Endothelial cell of umbilical vein (primary cell): ENCODE measurements at regions not wholly inside any gene's neighbourhood (a gene's known extent, or its start where the extent isn't known, plus 50 kb on each side); places are given as distances from the start of the nearest gene placed in this dataset.

Experiments used
- BruUV-seq: library from RNA; stranded (reverse); fragments of 400-500 nt; replicated peaks from 2 replicates; lab custom pipeline; 2021; lab: Mats Ljungman, UMichigan
- CTCF ChIA-PET: fragments of 300-600, 350-600 bp; sonication (Branson Sonifier 250); formaldehyde crosslinking; loops from one replicate; lab custom pipeline; 2021; ENCODE audit warnings: antibody characterized with exemption, inconsistent platforms; lab: Charles Lee
- POLR2A ChIA-PET: fragments of 300-600, 350-600 bp; sonication (Branson Sonifier 250); formaldehyde crosslinking; loops from one replicate; lab custom pipeline; 2021; ENCODE audit warnings: antibody characterized with exemption, inconsistent platforms; lab: Charles Lee
- DNase-seq: peaks from one replicate; pipeline ENCODE4 v3.0.0-alpha.2; 2011; ENCODE audit warnings: low read depth, low spot score
- FAIRE-seq: peaks from 2 replicates; lab custom pipeline; 2011; peaks lifted over from hg19 to GRCh38; lab: Jason Lieb, UNC
- H2AFZ ChIP-seq: 2 replicates; pipeline ENCODE4 v1.6.0; 2012; ENCODE audit warnings: low read depth, low read length, control low read depth, inconsistent platforms
- H3K27ac ChIP-seq: 2 replicates; pipeline ENCODE4 v1.5.1; 2011; ENCODE audit warnings: low read depth, mild to moderate bottlenecking, control low read depth, low read length, moderate library complexity; ENCODE audit not compliant: insufficient read depth
- H3K27me3 ChIP-seq, 2 experiments: 2 replicates each; pipeline versions ENCODE4 v1.6.0 to v1.6.1; 2011; ENCODE audit warnings: low read length in 2 of 2, mixed read lengths in 1 of 2; ENCODE audit not compliant: control insufficient read depth in 2 of 2, insufficient read depth in 2 of 2
- H3K36me3 ChIP-seq, 2 experiments: 2 replicates in 1 of 2; 3 replicates in 1 of 2; pipeline ENCODE4 v1.5.1; 2011; ENCODE audit warnings: low read length in 2 of 2, mild to moderate bottlenecking in 1 of 2, moderate library complexity in 1 of 2; ENCODE audit not compliant: control insufficient read depth in 2 of 2, insufficient read depth in 2 of 2; ENCODE audit errors: extremely low read depth in 1 of 2
- H3K4me1 ChIP-seq: 3 replicates; pipeline ENCODE4 v1.5.1; 2011; ENCODE audit warnings: mild to moderate bottlenecking, low read length; ENCODE audit not compliant: control insufficient read depth, insufficient read depth; ENCODE audit errors: extremely low read depth
- H3K4me2 ChIP-seq: 2 replicates; pipeline ENCODE4 v1.6.1; 2011; ENCODE audit warnings: low read length, control low read depth, mixed read lengths; ENCODE audit not compliant: insufficient read depth
- H3K4me3 ChIP-seq, 3 experiments: fragments of 200-600 bp in 1 of 3; sonication (generic), shearing (Covaris generic) in 1 of 3; replicated peaks in 1 of 3; 2 replicates each; pipeline ENCODE4 v1.5.1; 2011 to 2016; ENCODE audit warnings: control low read depth in 3 of 3, low read length in 3 of 3, mild to moderate bottlenecking in 2 of 3, inconsistent platforms in 1 of 3, low read depth in 1 of 3, moderate library complexity in 1 of 3; ENCODE audit not compliant: insufficient read depth in 1 of 3
- H3K79me2 ChIP-seq: 2 replicates; pipeline ENCODE4 v1.6.0; 2012; ENCODE audit warnings: low read length, inconsistent platforms; ENCODE audit not compliant: control insufficient read depth, insufficient read depth
- H3K9ac ChIP-seq: replicated peaks from 2 replicates; pipeline ENCODE3; 2011; ENCODE audit warnings: low read length, control low read depth; ENCODE audit not compliant: insufficient read depth; ENCODE audit errors: extremely low read depth
- H3K9me1 ChIP-seq: replicated peaks from 3 replicates; pipeline ENCODE4 v1.6.0; 2011; ENCODE audit warnings: mild to moderate bottlenecking, low read length; ENCODE audit not compliant: control insufficient read depth, insufficient read depth; ENCODE audit errors: extremely low read depth
- H3K9me3 ChIP-seq: replicated peaks from 2 replicates; pipeline ENCODE4 v1.5.1; 2012; ENCODE audit warnings: low read length, inconsistent platforms; ENCODE audit not compliant: control insufficient read depth, insufficient read depth
- H4K20me1 ChIP-seq: replicated peaks from 2 replicates; pipeline ENCODE3; 2011; ENCODE audit warnings: mild to moderate bottlenecking, low read length; ENCODE audit not compliant: control insufficient read depth, insufficient read depth; ENCODE audit errors: extremely low read depth
- CTCF ChIP-seq, 2 donors: IDR thresholded peaks; 1 replicate in 1 of 2; 2 replicates in 1 of 2; pipeline ENCODE4 v1.5.1; 2011; ENCODE audit warnings: low read length in 2 of 2, mild to moderate bottlenecking in 2 of 2, moderate library complexity in 2 of 2, control low read depth in 1 of 2, inconsistent platforms in 1 of 2, low read depth in 1 of 2; ENCODE audit not compliant: insufficient read depth in 1 of 2; ENCODE audit errors: extremely low read depth in 1 of 2
- EZH2 ChIP-seq: IDR thresholded peaks from 2 replicates; pipeline ENCODE4 v1.6.1; 2012; ENCODE audit warnings: borderline replicate concordance, low read depth, mild to moderate bottlenecking, moderate library complexity, low read length, inconsistent platforms; ENCODE audit not compliant: severe bottlenecking
- FOS ChIP-seq: IDR thresholded peaks from 2 replicates; pipeline ENCODE4 v1.6.1; 2011; ENCODE audit warnings: mild to moderate bottlenecking, low read length, moderate library complexity, borderline replicate concordance; ENCODE audit not compliant: insufficient read depth
- GATA2 ChIP-seq: IDR thresholded peaks from 2 replicates; pipeline ENCODE4 v1.7.0; 2011; ENCODE audit warnings: low read depth, mild to moderate bottlenecking, moderate library complexity, mixed read lengths, low read length; ENCODE audit not compliant: insufficient read length, insufficient read depth
- JUN ChIP-seq: IDR thresholded peaks from 2 replicates; pipeline ENCODE4 v1.6.1; 2011; ENCODE audit warnings: borderline replicate concordance, low read depth; ENCODE audit not compliant: insufficient read length, insufficient read depth
- MAX ChIP-seq: IDR thresholded peaks from 2 replicates; pipeline ENCODE4 v1.6.1; 2011; ENCODE audit not compliant: insufficient read depth, insufficient read length
- MYC ChIP-seq: IDR thresholded peaks from one replicate; pipeline ENCODE4 v1.6.1; 2011; ENCODE audit warnings: mild to moderate bottlenecking, low read depth, low read length
- POLR2A ChIP-seq: IDR thresholded peaks from 2 replicates; pipeline ENCODE4 v1.6.1; 2012; ENCODE audit warnings: low read depth, mild to moderate bottlenecking, control low read depth, low read length
- POLR2AphosphoS5 ChIP-seq: IDR thresholded peaks from 2 replicates; pipeline ENCODE4 v1.6.1; 2012; ENCODE audit warnings: low read depth, mild to moderate bottlenecking, control low read depth, low read length, moderate library complexity; ENCODE audit not compliant: insufficient read depth
- dilution Hi-C: fragments of 300-500 bp; cut with MboI; formaldehyde crosslinking; loops from one replicate; pipeline ENCODE4 v1.15.0; 2019; ENCODE audit warnings: low sequenced_read_pairs; ENCODE audit not compliant: extremely low pct_ligation_motif_present
- intact Hi-C: fragments of 100-400 bp; cut with micrococcal nuclease; formaldehyde crosslinking; loops from one replicate; pipeline ENCODE4 v1.10.0; 2022

GRCh38 chr20:24208652-24209051 is 220.1 kb upstream of the GGTLC1 start:
- Histone ChIP-seq H3K9ac (no peak overlapping the region), H3K36me3 (no peaks in the 10 kb centered on the region), H3K4me2 (no peak overlapping the region), H3K27me3 (peaks cover 0 to 3% of the 10 kb centered on the region in 2 experiments), H3K4me1 (no peaks in the 10 kb centered on the region), H3K9me1 (no peaks in the 10 kb centered on the region), H3K27ac (no peak overlapping the region), H3K9me3 (peaks cover 2% of the 10 kb centered on the region), H3K79me2 (no peaks in the 10 kb centered on the region), H3K4me3 (no peak overlapping the region), H2AFZ (no peak overlapping the region), H4K20me1 (no peaks in the 10 kb centered on the region)
- no peak for DNase-seq
- BruUV-seq, result no TSS peak
- intact Hi-C loops (no loop called here), dilution Hi-C loops (no loop called here)
- FAIRE-seq, result no peak
- CTCF ChIA-PET, result no interaction called here
- TF ChIP-seq MAX (no peak), JUN (no peak), POLR2AphosphoS5 (no peak), POLR2A (no peak), MYC (no peak), GATA2 (no peak), FOS (no peak), EZH2 (no peak), CTCF (IDR thresholded peaks at IDR 0.05; ENCODE audit: extremely low read depth in 1 of 2, insufficient read depth in 1 of 2, low read depth in 1 of 2, low read length in 2 of 2) (no peak)
- POLR2A ChIA-PET, result no interaction called here
